GM12873 (cell line): ENCODE measurements at regions not wholly inside any gene's neighbourhood (a gene's known extent, or its start where the extent isn't known, plus 50 kb on each side); places are given as distances from the start of the nearest gene placed in this dataset.

Experiments
- TF ChIP-seq, protein P1 (sequence below): IDR thresholded peaks from 2 replicates; pipeline ENCODE4 v1.5.1; 2012; ENCODE audit warnings: low read depth, mild to moderate bottlenecking, moderate library complexity, low read length, control low read depth; ENCODE audit not compliant: insufficient read depth; ENCODE audit errors: missing control alignments

DNA sequence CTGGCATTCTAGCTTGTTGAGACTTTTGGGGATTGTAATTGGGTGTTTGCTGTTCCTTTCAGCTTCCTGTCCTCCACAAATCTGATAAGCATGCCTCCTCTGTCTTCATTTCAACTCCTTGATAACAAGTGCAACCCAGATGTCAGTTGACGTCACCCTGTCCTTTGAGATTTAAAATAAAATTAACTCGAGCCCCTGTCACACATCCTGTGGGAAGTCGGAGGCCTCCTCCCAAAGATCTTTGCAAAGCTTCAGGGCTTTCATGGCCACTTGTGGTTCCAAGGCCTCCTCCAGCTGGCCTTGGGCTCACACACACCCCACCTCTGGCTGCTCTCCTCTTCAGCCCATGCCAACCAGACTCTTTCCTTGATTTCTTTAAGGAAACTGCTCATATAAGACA lies 69.9 kb upstream of the ITGA6 start:
- TF ChIP-seq, protein P1, sequence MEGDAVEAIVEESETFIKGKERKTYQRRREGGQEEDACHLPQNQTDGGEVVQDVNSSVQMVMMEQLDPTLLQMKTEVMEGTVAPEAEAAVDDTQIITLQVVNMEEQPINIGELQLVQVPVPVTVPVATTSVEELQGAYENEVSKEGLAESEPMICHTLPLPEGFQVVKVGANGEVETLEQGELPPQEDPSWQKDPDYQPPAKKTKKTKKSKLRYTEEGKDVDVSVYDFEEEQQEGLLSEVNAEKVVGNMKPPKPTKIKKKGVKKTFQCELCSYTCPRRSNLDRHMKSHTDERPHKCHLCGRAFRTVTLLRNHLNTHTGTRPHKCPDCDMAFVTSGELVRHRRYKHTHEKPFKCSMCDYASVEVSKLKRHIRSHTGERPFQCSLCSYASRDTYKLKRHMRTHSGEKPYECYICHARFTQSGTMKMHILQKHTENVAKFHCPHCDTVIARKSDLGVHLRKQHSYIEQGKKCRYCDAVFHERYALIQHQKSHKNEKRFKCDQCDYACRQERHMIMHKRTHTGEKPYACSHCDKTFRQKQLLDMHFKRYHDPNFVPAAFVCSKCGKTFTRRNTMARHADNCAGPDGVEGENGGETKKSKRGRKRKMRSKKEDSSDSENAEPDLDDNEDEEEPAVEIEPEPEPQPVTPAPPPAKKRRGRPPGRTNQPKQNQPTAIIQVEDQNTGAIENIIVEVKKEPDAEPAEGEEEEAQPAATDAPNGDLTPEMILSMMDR: no peak

DNA sequence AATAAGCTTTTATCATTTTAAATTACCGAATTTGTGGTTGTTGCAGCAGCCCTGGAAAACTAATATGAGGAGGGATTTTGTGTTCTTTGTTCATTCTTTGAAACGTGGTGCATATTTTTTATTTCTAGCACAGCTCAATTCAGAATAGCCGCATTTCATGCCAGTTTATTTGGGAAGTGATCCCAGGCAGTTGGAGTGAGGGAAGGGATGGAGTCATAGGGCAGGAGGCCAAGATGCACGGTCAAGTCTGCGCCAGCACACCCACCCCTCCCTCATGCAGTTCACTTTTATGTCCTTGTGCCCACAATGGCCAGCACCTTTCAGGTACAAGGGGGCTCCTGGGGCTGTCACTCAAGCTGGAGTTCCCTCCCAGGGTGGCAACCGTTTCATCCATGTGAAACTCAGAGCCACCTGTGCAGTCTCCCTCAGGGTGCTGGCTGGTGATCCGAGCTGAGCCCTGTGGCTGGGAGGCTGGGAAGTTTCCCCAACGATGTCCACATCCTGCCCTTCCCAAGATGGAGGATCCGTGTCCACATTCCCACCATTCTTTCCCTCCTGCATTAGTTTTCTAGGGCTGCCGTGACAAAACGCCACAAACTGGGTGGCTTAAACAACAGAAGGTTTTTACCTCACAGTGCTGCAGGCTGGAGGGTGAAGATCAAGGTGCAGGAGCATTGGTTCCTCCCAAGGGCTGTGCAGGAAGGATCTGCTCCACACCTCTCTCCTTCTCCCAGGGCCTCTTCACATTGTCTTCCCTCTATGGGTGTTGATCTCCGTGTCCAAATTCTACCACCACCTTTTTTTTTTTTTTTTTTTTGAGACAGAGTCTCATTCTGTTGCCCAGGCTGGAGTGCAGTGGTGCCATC lies 68.5 kb upstream of the ITGA6 start:
- TF ChIP-seq, protein P1: no peak

DNA sequence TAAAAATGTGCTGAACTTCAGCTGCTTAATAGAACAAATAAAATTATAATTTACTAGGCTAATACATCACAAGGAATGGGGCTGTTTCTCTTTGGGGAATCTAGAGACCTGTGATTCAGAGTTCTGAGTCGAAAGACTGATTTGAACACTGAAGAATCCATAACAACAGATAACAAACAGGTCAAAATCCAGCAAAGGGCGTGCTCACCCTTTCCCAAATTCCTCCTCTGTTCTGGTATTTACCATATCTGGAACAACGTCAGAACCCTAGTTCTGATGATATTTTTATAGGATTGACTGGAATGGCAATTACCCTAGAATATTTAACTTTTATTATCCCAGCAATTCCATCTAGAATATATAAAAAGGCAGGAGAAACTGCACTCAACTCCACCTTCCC lies 66.0 kb upstream of the ITGA6 start:
- TF ChIP-seq, protein P1: no peak

DNA sequence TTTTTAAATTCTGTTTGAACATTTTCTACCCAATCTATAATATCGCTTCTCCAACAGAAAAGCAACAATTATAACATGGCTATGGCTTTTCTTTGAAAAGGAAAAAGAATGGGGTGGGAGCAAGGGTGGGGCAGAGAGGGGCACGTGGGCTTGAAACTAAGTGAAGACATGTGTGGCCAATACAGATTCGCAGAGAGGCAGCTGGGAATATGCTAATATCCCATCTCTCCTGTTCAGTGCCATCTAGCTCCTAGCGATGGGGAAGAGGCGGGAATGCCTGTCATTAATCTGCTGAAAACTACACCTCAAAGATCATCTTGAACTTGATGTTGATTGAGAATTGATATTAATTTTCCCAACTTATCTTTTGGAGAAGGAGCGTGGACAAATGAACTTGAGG lies 65.5 kb upstream of the ITGA6 start:
- TF ChIP-seq, protein P1: no peak

- TF ChIP-seq, protein P1: no peak
These were observed 63.1 kb upstream of the ITGA6 start for GRCh38 chr2:172364261-172364660.

- TF ChIP-seq, protein P1: no peak
These were observed 60.7 kb upstream of the ITGA6 start for GRCh38 chr2:172366596-172367150.

DNA sequence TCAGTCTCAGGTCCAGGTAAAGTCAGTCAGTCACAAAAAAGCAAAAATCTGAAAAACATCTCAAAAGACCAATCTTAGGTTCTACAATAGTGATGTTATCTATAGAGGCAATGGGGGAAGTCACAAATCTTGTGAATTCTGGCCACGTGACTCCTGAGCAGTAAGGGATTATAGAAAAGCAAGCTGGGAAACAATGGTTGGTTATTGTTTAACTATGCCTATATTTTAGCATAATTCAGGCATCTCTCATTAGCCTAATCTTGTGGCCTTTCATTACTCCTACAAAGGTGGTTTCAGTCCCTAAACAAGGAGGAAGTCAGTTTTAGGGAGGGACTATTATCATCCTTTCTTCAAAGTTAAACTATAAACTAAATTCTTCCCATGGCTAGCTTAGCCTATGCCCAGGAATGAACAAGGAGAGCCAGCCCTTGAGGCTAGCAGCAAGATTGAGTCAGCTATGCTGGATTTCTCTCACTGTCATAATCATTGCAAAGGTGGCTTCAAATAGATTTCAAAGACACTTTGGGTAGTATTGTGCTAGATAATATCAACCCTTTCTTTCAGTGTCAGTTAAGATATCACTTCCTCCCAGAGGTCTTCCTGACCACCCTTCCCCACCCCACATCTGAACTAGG lies 56.4 kb upstream of the ITGA6 start:
- TF ChIP-seq, protein P1: no peak
